ENCODE measurements at regions not wholly inside any gene's neighbourhood (a gene's known extent, or its start where the extent isn't known, plus 50 kb on each side); places are given as distances from the start of the nearest gene placed in this dataset.

- Histone ChIP-seq H3K4me1 (no peaks in the 10 kb centered on the region), H3K9me3 (no peaks in the 10 kb centered on the region), H3K4me3 (no peak overlapping the region), H3K27ac (no peak overlapping the region), H3K27me3 (ENCODE audit: low read depth) (no peaks in the 10 kb centered on the region), H3K36me3 (no peaks in the 10 kb centered on the region)
- ATAC-seq (no peak), DNase-seq (no peak)
- TF ChIP-seq, protein P1, sequence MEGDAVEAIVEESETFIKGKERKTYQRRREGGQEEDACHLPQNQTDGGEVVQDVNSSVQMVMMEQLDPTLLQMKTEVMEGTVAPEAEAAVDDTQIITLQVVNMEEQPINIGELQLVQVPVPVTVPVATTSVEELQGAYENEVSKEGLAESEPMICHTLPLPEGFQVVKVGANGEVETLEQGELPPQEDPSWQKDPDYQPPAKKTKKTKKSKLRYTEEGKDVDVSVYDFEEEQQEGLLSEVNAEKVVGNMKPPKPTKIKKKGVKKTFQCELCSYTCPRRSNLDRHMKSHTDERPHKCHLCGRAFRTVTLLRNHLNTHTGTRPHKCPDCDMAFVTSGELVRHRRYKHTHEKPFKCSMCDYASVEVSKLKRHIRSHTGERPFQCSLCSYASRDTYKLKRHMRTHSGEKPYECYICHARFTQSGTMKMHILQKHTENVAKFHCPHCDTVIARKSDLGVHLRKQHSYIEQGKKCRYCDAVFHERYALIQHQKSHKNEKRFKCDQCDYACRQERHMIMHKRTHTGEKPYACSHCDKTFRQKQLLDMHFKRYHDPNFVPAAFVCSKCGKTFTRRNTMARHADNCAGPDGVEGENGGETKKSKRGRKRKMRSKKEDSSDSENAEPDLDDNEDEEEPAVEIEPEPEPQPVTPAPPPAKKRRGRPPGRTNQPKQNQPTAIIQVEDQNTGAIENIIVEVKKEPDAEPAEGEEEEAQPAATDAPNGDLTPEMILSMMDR (IDR thresholded peaks at IDR 0.05), result no peak
- intact Hi-C loops (cut with DNase I), result no loop called here
Observed at GRCh38 chr21:24027396-24027795, 1579.9 kb downstream of the MRPL39 start.

GRCh38 chr21:24025101-24025500 lies 1582.2 kb downstream of the MRPL39 start:
- intact Hi-C loops (cut with DNase I), result no loop called here
- no peaks in the 10 kb centered on the region for H3K4me1 ChIP-seq
- H3K27me3 ChIP-seq (ENCODE audit: low read depth), result no peaks in the 10 kb centered on the region
- no peaks in the 10 kb centered on the region for H3K36me3 ChIP-seq
- no peak overlapping the region for H3K27ac ChIP-seq
- no peak for ATAC-seq
- TF ChIP-seq, protein P1 (IDR thresholded peaks at IDR 0.05), result no peak
- no peak for DNase-seq
- no peaks in the 10 kb centered on the region for H3K9me3 ChIP-seq
- H3K4me3 ChIP-seq, result no peak overlapping the region

GRCh38 chr21:24023936-24024335 lies 1583.3 kb downstream of the MRPL39 start:
- DNase-seq, result no peak
- Histone ChIP-seq H3K27me3 (ENCODE audit: low read depth) (no peaks in the 10 kb centered on the region), H3K27ac (no peak overlapping the region), H3K4me3 (no peak overlapping the region), H3K4me1 (no peaks in the 10 kb centered on the region), H3K9me3 (no peaks in the 10 kb centered on the region), H3K36me3 (no peaks in the 10 kb centered on the region)
- TF ChIP-seq, protein P1 (IDR thresholded peaks at IDR 0.05), result no peak
- ATAC-seq, result no peak
- intact Hi-C loops (cut with DNase I), result no loop called here

DNA sequence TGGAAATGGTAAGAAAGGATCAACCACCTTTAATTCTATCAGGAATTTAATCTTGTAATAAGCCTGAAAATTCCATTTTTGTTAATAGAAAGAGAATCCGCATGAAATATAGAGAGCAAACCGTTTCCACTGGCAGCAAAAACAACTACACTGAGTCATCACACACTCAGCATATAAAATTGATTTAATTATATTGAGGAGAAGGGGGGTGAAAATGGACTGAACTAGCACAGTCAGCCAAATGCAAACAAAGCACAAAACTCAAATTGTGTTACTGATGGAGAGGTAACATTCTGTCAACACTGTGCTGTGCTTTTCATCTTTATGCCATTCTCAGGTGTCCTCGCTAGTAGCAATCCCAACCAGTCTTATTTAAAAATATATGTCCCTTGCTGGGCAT lies 1583.9 kb downstream of the MRPL39 start:
- Histone ChIP-seq H3K27me3 (ENCODE audit: low read depth) (no peaks in the 10 kb centered on the region), H3K36me3 (no peaks in the 10 kb centered on the region), H3K4me1 (no peaks in the 10 kb centered on the region), H3K4me3 (no peak overlapping the region), H3K9me3 (no peaks in the 10 kb centered on the region), H3K27ac (no peak overlapping the region)
- intact Hi-C loops (cut with DNase I), result no loop called here
- TF ChIP-seq, protein P1 (IDR thresholded peaks at IDR 0.05), result no peak
- ATAC-seq, result no peak
- DNase-seq, result no peak

- ATAC-seq (no peak), DNase-seq (no peak)
- intact Hi-C loops (cut with DNase I), result no loop called here
- Histone ChIP-seq H3K27ac (no peak overlapping the region), H3K4me3 (no peak overlapping the region), H3K4me1 (no peaks in the 10 kb centered on the region), H3K27me3 (ENCODE audit: low read depth) (no peaks in the 10 kb centered on the region), H3K9me3 (no peaks in the 10 kb centered on the region), H3K36me3 (no peaks in the 10 kb centered on the region)
- TF ChIP-seq, protein P1 (IDR thresholded peaks at IDR 0.05), result no peak
Observed at GRCh38 chr21:24014381-24014780, 1592.9 kb downstream of the MRPL39 start.

- intact Hi-C loops (cut with DNase I), result no loop called here
- DNase-seq, result no peak
- H3K4me1 ChIP-seq, result no peaks in the 10 kb centered on the region
- H3K9me3 ChIP-seq, result no peaks in the 10 kb centered on the region
- no peaks in the 10 kb centered on the region for H3K27me3 ChIP-seq (ENCODE audit: low read depth)
- H3K27ac ChIP-seq, result no peak overlapping the region
- H3K36me3 ChIP-seq, result no peaks in the 10 kb centered on the region
- TF ChIP-seq, protein P1 (IDR thresholded peaks at IDR 0.05), result no peak
- ATAC-seq, result peak; percentile 9 to 21
- H3K4me3 ChIP-seq, result no peak overlapping the region
Observed at GRCh38 chr21:24011087-24011486, 1596.2 kb downstream of the MRPL39 start.
